ENCODE measurements at regions not wholly inside any gene's neighbourhood (a gene's known extent, or its start where the extent isn't known, plus 50 kb on each side); places are given as distances from the start of the nearest gene placed in this dataset.
"Not testable (repeated sequence)": the region's sequence is repeated elsewhere in the genome, so short reads cannot be mapped to it uniquely, and the experiment has no call there.

DNA sequence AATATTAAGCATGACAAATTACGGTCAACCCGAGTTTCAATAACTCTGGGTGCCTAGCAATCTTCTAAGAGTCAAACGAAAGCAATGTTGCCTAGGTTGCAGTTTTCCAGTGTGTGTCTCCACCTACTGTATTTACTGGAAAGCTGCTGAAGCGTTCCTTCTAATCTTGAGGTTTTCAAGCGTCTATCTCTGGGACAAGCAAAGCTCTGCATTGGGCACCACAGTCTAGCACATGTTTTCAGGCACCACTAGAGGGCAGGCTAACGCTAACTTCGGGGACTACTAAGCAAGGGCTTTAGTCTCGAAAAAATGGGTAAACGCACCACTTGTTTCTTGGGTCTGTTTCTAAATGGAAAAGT lies 82.7 kb upstream of the KIF2A start:
- DNase-seq: peak in 4 of 5 donors; percentile 58 to 73 (median 66)
- not testable (repeated sequence) for H3K27me3 ChIP-seq, H3K9me3 ChIP-seq, H3K27ac ChIP-seq, H3K4me1 ChIP-seq, H3K36me3 ChIP-seq
- peak overlapping the region in 8 of 12 donors; percentile 14 to 45 (median 30) for H3K4me3 ChIP-seq
- peak; percentile 38 to 65 (median 58) for TF ChIP-seq CTCF (IDR thresholded peaks at IDR 0.05)
- ATAC-seq: peak; percentile 89 to 98 (median 97)
- intact Hi-C loops (cut with DNase I): loop anchor here in 8 of 10 donors (5.0 kb wide), 2 partner anchors 129 to 134 kb away; no protein-coding TSS in a partner anchor
- WGBS, 4 donors: 6 to 10% (median 6%) methylated on average over 8 to 9 of the region's 9 CpGs

DNA sequence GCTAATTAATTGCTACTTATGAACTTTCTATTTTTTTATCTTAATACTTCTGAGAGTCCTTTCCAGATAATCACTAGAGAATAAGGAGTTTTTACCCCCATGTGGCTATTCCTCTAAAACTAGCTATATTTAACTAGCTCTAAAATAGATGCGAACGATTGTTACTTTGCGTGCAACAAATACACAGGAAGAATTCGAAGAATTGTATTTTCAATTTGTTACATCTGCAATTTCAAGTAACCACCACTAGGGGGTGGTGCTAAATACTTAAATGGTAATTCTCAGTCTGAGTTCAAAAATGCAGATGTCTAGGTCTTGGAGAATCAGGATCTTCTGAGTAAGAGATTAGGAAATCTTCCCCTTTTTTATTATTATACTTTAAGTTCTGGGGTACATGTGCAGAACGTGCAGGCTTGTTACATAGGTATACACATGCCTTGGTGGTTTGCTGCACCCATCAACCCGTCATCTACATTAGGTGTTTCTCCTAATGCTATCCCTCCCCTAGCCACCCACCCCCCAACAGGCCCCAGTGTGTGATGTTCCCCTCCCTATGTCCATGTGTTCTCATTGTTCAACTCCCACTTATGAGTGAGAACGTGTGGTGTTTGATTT lies 80.9 kb upstream of the KIF2A start:
- DNase-seq, H3K4me3 ChIP-seq, H3K27ac ChIP-seq, H3K27me3 ChIP-seq, H3K36me3 ChIP-seq, H3K4me1 ChIP-seq, ATAC-seq, H3K9me3 ChIP-seq: not testable (repeated sequence)
- 71 to 81% (median 78%) methylated on average over 6 to 7 of the region's 7 CpGs for WGBS, 4 donors
- intact Hi-C loops (cut with DNase I): loop anchor here (1.0 to 5.0 kb wide), 3 partner anchors 127 to 132 kb away; no protein-coding TSS in a partner anchor
- peak; percentile 17 to 61 (median 32) for TF ChIP-seq CTCF (IDR thresholded peaks at IDR 0.05)

DNA sequence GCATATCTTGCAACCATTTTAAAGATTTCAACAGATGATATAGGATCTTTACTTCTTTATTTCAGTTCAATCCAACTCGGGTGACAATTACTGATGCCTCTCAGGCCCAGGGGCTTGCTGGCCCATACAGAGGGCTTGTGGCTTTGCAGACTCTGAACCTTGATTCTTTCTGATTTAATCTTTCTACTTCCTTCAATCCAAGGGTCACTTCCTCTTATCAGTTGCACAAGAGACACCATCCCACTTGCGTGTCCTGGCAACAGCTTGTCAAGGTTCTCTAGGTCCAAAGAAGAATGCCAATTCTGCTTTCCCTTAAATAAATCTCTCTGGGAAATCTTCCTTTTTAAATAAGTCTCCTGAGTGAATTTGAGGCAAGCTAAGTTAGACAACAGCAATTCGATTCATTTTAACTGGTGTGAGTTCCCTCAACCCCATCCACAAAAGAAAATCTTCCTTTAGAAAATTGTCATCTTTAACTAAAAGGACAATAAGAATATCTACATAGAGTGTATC lies 75.1 kb upstream of the KIF2A start:
- H3K27me3 ChIP-seq; intact Hi-C loops (cut with DNase I); H3K4me1 ChIP-seq; DNase-seq; H3K27ac ChIP-seq; H3K9me3 ChIP-seq; H3K4me3 ChIP-seq; ATAC-seq; H3K36me3 ChIP-seq: not testable (repeated sequence)
- WGBS, 4 donors: 70 to 78% (median 74%) methylated on average over 3 of the region's 3 CpGs

DNA sequence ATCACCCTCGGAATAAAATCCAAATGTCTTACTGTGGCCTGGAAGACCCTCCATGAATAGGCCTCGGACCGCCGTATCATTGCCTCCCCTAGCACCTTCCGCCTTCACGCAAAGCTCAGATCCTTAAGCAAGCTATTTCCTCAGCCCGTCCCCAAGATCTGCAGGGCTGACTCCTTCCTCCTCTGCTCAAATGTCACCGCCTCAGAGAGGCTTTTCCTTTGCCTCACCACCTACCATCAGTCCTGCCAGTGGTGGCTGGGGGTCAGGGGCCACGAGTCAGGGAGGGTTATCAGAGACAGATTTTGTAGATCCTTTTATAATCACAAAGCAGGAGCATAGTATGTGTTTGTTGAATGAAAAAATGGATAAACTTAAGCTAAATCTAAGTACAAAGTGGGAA lies 74.4 kb upstream of the KIF2A start:
- H3K27me3 ChIP-seq: no peaks in the 10 kb centered on the region
- H3K9me3 ChIP-seq: no peaks in the 10 kb centered on the region
- intact Hi-C loops (cut with DNase I): no loop called here
- TF ChIP-seq POLR2A (IDR thresholded peaks at IDR 0.05) (no peak), CTCF (IDR thresholded peaks at IDR 0.05) (no peak)
- WGBS, 4 donors: 85 to 90% (median 88%) methylated on average over 9 of the region's 9 CpGs
- ATAC-seq (no peak), DNase-seq (no peak)
- H3K27ac ChIP-seq: no peak overlapping the region
- no peaks in the 10 kb centered on the region for H3K36me3 ChIP-seq
- H3K4me1 ChIP-seq: peaks cover 0 to 4% (median 0%) of the 10 kb centered on the region in 12 donors
- no peak overlapping the region for H3K4me3 ChIP-seq

- H3K4me3 ChIP-seq; H3K36me3 ChIP-seq; H3K9me3 ChIP-seq; DNase-seq; H3K4me1 ChIP-seq; H3K27ac ChIP-seq; intact Hi-C loops (cut with DNase I); H3K27me3 ChIP-seq; ATAC-seq: not testable (repeated sequence)
- 74 to 85% (median 81%) methylated on average over 1 of the region's 1 CpG for WGBS, 4 donors
Measured at GRCh38 chr5:62232218-62232617, 73.8 kb upstream of the KIF2A start.

DNA sequence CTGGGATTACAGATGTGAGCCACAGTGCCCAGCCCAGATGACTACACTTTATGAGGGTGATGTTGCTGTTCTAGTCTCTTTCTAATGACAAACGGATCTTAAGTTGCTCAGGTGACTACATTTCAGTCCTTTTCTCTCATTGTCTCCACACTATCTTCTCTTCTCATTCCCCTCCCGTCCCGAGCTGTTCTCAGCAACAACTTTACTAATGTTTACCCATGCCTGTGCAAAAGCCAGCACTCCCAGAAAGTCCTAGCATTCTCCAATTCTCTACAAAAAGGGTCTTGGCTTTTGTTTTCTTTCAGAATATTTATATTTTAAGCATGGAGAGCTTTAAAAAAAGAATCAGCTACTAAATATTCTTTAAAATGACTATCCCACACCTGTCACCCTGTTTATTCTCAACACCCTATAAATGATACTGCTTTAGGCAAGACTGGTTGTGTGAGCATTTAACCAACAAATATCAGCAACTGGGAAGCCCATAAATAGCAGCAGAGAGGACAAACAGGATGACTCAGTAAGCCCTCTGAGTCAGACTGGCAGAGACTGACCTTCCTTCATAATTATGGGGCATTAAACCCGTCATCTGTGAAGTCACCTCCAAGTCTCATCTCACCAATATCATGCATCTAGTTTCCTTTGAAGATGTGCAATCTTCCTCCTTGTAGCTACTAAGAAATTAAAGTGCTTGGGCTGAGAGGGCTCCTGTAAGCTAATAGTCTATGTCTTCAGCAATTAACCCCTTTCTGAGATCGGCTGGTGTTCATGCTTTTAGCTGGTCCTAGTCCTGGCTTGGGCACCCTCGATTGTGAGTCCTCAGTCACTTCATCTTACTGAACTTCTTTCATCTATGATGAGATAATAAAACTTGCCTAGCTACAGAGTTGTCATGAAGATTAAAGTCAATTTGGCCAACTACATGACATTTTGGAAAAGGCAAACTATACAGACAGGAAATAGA lies 72.6 kb upstream of the KIF2A start:
- H3K36me3 ChIP-seq; H3K27me3 ChIP-seq; intact Hi-C loops (cut with DNase I); H3K4me3 ChIP-seq; H3K4me1 ChIP-seq; DNase-seq; H3K9me3 ChIP-seq: not testable (repeated sequence)
- 68 to 80% (median 73%) methylated on average over 6 of the region's 6 CpGs for WGBS, 4 donors
- ATAC-seq: peak; percentile 61 to 90 (median 77)
- H3K27ac ChIP-seq: peak overlapping the region in 1 of 12 donors; percentile 13

- not testable (repeated sequence) for H3K27ac ChIP-seq, H3K9me3 ChIP-seq, H3K4me1 ChIP-seq, H3K36me3 ChIP-seq, H3K4me3 ChIP-seq, H3K27me3 ChIP-seq
- ATAC-seq: peak in 1 of 4 donors; percentile 49
- intact Hi-C loops (cut with DNase I): loop anchor here in 1 of 10 donors (5.0 kb wide), 1 partner anchor 46 kb away; no protein-coding TSS in a partner anchor
- DNase-seq: peak in 1 of 5 donors; percentile 64
- WGBS, 4 donors: 69 to 77% (median 73%) methylated on average over 7 of the region's 7 CpGs
Measured at GRCh38 chr5:62236593-62236992, 69.4 kb upstream of the KIF2A start.
